NCI-H187 treated with DMSO at 0.1 percent for 48 hours (cell line): ENCODE measurements at regions not wholly inside any gene's neighbourhood (a gene's known extent, or its start where the extent isn't known, plus 50 kb on each side); places are given as distances from the start of the nearest gene placed in this dataset.

Experiments
- DNase-seq: peaks from one replicate; lab custom pipeline; 2025; lab: John Stamatoyannopoulos, UW

DNA sequence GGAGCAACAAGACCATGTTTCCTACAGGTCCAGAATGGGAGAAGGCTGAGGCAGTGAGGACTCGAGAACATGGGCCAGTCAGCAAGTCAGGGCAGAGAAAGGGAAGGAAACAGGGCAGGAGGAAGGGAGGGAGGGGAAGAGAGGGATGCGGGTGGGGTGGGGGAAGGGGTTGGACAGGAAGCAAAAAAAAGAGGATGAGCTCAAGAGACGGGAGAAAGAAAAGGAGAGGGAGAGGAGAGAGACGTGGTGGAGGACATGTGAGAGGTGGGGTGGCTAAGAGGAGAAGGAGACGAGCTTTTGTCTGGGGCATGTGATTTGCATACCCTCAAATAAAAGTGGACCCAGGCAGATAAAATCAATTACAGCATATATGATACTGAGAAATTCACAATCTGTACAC, 389.5 kb upstream of the B3GAT1 start:
- no peak for DNase-seq

GRCh38 chr11:134800826-134801225, 388.8 kb upstream of the B3GAT1 start:
- no peak for DNase-seq

GRCh38 chr11:134800130-134800529, 388.1 kb upstream of the B3GAT1 start:
- no peak for DNase-seq

DNA sequence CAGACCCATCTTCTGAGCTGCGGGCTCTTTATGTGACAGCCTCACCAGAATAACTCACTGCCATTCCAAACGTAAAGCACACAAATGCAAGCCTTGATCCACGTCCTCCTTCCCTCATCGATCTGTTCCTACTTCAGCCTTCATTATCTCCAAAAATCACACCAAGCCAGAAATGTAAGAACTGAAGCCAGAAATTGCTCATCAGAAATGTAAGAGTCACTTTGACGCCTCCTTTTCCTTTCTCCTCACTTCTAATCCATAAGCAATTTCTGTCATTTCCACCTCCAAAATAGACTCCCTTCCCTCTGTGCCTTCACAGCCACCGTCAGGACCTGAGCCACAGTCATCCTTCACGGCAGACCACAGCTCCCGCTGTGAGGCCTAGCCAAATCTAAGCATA, 387.3 kb upstream of the B3GAT1 start:
- no peak for DNase-seq

- DNase-seq, result no peak
These were observed 385.5 kb upstream of the B3GAT1 start for GRCh38 chr11:134797411-134798089.

GRCh38 chr11:134795017-134795416, 383.0 kb upstream of the B3GAT1 start:
- DNase-seq, result no peak

DNA sequence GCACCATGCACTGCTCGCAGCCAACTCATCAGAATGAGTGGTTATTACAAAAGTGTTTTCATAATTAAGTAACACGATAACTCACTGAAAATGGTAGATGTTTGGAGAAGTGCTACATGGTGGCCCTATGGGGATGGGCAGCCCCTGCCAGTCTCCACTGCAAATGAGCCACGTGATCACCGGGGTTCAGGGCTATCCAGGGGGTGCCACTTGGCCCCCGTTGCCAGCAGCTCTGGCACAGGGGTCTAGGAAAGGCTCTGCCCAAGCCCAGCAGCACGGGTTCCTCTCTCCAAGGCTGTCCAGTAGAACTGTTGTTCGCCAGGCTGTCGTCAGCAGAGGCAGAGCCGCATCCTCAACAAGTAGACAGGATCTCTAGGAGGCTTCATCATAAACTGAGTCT, 382.1 kb upstream of the B3GAT1 start:
- no peak for DNase-seq

DNA sequence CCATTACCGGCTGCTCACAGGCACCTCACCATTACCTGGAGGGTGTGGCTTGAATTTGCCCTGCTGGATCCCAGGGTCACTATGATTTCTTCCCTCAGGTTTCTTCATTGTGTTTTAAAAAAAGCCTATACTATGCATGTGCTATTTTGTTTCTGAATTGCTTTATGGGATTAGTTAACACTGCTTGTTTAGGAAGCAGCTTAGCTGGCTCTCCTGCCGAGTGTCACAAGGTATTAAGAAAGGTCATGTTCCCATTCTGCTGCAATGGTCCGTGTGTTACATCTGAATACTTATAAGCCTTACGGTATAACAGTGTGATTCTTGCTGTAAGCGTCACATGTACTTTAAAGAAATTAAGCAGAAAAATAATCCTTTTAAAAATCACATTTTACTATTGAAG, 380.6 kb upstream of the B3GAT1 start:
- DNase-seq, result no peak

- no peak for DNase-seq
These were observed 380.0 kb upstream of the B3GAT1 start for GRCh38 chr11:134792044-134792443.

DNA sequence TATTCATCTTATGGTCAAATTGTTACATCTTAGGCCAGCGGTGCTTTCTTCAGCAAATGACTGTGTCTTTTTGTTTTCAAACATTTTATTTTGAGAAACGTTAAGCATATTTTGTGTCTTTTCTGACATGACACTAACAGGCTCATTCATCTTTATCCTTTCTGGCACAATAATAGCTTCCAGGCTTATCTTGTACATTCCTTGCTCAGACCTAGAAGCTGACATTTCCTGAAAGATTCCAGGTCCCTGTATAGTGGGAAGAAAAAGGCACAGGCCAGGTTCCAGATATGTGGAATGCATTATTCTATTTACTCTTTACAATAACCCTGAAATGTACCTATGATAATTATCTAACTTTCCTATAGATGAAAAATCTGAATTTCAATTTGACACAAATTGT, 379.1 kb upstream of the B3GAT1 start:
- DNase-seq, result no peak

DNA sequence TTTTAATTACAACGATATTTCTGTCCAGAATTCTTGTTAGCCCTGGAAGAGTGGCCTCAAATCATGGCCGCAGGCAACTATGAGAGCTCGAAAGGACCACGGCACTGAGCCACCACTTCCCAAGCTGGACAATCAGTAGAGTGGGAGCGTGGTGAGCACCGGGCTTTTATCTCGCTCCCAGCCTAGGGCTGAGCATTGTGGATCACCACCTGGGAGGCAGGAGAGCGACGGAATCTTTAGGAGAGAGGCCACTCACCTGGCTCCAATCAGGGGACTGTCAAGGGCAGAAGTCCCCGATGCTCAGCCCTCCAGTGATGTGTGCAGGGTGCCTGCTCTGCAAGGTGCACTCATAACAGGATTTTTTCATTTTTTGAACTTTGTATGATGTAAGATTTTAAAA, 377.1 kb upstream of the B3GAT1 start:
- DNase-seq, result no peak

- no peak for DNase-seq
These were observed 374.6 kb upstream of the B3GAT1 start for GRCh38 chr11:134786636-134787035.

GRCh38 chr11:134785660-134786284, 373.7 kb upstream of the B3GAT1 start:
- no peak for DNase-seq

DNA sequence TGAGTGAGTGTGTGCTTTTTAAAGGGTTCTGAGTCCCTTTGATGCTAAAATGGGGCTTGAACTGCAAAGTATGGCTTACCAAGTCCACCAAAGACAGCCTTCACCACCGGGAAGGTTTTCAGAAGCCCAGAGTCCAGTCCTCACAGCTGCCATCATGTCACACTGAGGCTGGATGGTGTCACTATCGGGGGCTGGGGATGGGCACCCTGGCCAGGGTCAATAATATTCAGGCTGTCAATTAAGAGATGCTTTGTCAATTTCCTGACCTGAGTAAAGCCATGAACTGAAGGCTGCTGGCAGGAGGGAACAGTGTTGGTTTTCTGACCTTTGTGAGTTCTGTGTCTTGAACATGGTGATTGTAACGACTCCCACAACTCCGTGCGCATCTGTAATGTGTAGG, 373.0 kb upstream of the B3GAT1 start:
- DNase-seq, result no peak

DNA sequence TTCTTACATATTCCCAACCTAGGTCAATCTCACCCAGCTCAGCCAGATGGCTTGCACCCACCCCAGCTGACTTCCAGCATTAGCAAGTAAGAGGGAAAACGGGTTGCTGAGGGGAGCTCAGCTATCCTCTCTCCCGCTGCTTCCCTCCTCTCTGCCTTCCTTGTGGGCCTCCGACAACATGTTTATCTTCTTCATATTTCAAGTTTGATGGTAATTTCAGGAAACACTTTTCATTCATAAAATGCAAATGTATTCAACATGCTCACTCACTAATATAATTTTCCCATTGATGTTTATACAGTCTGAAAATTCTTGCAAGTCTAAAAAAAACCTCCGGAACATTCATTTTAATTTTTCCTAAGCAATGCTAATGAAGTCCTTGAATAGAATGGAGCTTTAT, 372.5 kb upstream of the B3GAT1 start:
- DNase-seq, result no peak

DNA sequence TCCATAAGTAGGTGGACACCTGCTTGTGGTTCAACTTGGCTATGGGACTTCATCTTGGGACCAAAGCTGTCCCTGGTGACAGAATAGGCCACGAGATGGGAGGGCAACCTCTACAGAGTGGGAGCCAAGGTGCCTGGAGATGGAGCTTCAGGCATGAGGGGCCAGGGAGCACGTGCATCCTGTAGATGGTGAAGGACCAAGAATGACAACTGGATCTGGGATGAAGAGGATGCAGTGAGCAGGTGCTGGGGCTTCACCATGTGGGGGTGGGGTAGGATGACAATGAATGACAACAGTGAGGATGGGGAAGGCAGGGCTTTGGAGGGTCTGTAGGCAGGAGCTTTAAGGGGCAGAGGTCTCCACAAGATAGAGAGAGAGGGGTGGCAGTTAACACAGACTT, 372.0 kb upstream of the B3GAT1 start:
- DNase-seq, result no peak

GRCh38 chr11:134783234-134783633, 371.2 kb upstream of the B3GAT1 start:
- DNase-seq, result no peak

GRCh38 chr11:134781380-134781866, 369.4 kb upstream of the B3GAT1 start:
- DNase-seq, result no peak

- DNase-seq, result no peak
These were observed 368.6 kb upstream of the B3GAT1 start for GRCh38 chr11:134780486-134781147.

DNA sequence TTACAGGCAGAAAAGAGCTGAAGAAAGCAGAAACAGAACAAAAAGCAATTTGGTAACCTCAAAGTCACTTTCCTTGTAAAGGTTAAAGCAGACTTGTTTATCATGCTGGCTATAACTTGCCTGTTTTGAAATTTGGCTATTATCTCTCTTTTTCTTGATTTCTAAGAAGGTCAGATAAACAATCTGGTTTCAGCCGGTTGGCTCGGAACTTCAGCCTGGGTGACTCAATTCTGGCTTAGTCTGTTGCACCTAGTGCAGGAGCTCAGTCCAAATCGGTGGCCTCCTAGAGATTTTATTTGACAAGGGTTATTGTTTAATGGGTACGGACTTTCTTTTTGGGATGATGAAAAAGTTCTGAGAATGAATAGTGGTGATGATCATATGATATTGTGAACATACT, 367.1 kb upstream of the B3GAT1 start:
- DNase-seq, result no peak

GRCh38 chr11:134768463-134768862, 356.4 kb upstream of the B3GAT1 start:
- no peak for DNase-seq

DNA sequence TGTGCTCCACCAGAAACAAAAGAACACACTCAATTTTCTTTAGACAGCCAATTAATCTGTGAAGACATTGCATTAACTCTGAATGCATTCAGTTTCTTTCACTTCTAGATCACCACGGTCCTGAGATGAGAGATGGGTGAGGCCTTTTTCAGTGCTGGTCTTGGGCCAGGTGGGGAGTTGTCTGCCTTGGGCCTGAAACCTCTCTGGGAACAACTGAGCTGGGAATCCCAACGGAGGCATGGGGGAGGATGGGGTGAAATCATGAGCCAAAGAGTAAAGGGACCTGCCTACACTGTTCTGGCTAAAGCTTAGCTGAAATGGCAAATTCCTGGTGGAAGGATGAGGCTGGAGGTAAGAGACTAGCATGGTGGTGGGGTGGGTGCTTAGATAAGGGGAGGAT, 353.5 kb upstream of the B3GAT1 start:
- no peak for DNase-seq

DNA sequence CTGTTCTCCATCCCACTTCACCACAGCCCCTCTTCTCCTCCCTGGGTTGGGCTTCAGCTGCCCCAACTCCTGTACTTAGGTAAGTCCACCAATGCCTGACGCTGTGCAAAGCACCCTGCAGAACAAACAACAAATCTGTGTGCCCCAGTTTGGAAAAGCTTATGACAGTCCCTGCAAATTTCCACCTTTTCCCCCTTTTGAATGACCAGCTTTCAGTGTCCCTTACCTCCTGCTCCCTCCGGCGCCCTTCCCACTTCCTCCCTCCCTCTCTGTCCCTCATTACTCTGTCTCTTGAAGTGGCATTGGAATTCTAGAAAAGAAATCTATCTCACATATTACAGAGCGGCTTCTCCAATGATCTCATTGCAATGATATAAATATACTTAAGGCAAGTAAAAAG, 352.9 kb upstream of the B3GAT1 start:
- DNase-seq, result no peak
